H1 (cell line): ENCODE measurements at regions not wholly inside any gene's neighbourhood (a gene's known extent, or its start where the extent isn't known, plus 50 kb on each side); places are given as distances from the start of the nearest gene placed in this dataset.

Source experiments
- EP300 ChIP-seq, 2 experiments: IDR thresholded peaks; 1 replicate in 1 of 2; 2 replicates in 1 of 2; pipeline ENCODE4 v1.6.1; 2011 to 2012; ENCODE audit warnings: low read depth in 2 of 2, low read length in 2 of 2, mild to moderate bottlenecking in 2 of 2, borderline replicate concordance in 1 of 2, inconsistent platforms in 1 of 2, moderate library complexity in 1 of 2
- KDM1A ChIP-seq: fragments of 200-600, 300-600 bp; sonication (generic); IDR thresholded peaks from 2 replicates; pipeline ENCODE4 v1.7.1; 2016; ENCODE audit warnings: mild to moderate bottlenecking, low read length, borderline replicate concordance
- RAD21 ChIP-seq, 2 experiments: IDR thresholded peaks in 1 of 2; conservative IDR thresholded peaks in 1 of 2; 2 replicates each; pipeline ENCODE4 v1.6.1; 2011; ENCODE audit warnings: low read depth in 2 of 2, low read length in 2 of 2, improper control_type of control experiment in 1 of 2, inconsistent platforms in 1 of 2, mild to moderate bottlenecking in 1 of 2, moderate library complexity in 1 of 2

GRCh38 chr13:83223546-83223945 lies 658.7 kb downstream of the SLITRK1 start (continued):
- TF ChIP-seq RAD21 (IDR thresholded peaks at IDR 0.05 in 1 of 2, conservative IDR thresholded peaks at IDR 0.05 in 1 of 2; ENCODE audit: low read depth in 2 of 2, low read length in 2 of 2), result no peak
- TF ChIP-seq EP300 (IDR thresholded peaks at IDR 0.05; ENCODE audit: borderline replicate concordance in 1 of 2, low read depth in 2 of 2, low read length in 2 of 2), result no peak
- no peak for TF ChIP-seq KDM1A
